ENCODE measurements at regions not wholly inside any gene's neighbourhood (a gene's known extent, or its start where the extent isn't known, plus 50 kb on each side); places are given as distances from the start of the nearest gene placed in this dataset.
"Not testable (repeated sequence)": the region's sequence is repeated elsewhere in the genome, so short reads cannot be mapped to it uniquely, and the experiment has no call there.

DNA sequence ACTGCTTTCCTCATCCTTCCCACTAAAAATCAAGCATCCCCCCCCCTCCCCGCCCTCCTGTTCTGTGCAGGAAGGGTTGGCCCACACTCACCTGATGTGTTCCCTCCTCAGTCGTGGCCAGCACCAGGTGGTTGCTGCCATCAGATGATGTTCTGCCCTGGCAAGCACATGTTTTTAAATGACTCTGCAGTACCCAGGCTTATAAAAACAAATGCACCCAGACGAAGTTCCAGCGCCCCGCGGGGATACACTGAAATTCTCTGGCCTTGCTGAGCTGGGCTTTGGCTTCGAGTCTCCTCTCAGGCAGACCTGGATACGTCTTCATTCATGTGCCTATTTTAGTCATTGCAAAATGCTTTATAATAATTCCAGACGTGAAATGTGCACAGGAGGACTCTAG is 316.3 kb downstream of the DLEU7 start:
- DNase-seq (ENCODE audit: low read depth in 2 of 2): no peak

GRCh38 chr13:50527612-50528509 is 315.6 kb downstream of the DLEU7 start:
- no peak for DNase-seq (ENCODE audit: low read depth in 2 of 2)

- DNase-seq (ENCODE audit: low read depth in 2 of 2): no peak
Measured at GRCh38 chr13:50529154-50529882, 314.2 kb downstream of the DLEU7 start.

GRCh38 chr13:50531917-50532899 is 311.3 kb downstream of the DLEU7 start:
- no peak for DNase-seq (ENCODE audit: low read depth in 2 of 2)

GRCh38 chr13:50535050-50535449 is 308.4 kb downstream of the DLEU7 start:
- DNase-seq (ENCODE audit: low read depth in 2 of 2): no peak

DNA sequence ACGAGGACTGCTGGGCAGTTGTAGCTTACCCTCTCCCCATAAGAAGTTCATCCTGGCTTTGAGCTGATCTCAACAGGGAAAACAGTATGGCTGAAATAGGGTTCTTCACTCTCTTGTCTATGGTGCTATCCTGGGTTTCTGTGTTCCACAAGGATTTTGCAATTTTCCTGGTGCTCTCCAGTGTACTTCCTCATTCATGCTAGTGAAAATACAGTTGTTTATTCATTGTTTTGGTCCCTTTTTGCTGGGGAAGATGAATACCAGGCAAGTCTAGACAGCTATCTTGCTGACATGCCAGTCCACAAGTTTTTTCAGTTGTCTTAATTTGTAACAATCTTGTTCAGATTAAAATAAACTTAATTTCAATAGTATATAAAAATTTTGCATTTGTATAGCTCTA is 306.5 kb downstream of the DLEU7 start:
- DNase-seq (ENCODE audit: low read depth in 2 of 2): no peak

GRCh38 chr13:50539791-50540530 is 303.5 kb downstream of the DLEU7 start:
- no peak for DNase-seq (ENCODE audit: low read depth in 2 of 2)

DNA sequence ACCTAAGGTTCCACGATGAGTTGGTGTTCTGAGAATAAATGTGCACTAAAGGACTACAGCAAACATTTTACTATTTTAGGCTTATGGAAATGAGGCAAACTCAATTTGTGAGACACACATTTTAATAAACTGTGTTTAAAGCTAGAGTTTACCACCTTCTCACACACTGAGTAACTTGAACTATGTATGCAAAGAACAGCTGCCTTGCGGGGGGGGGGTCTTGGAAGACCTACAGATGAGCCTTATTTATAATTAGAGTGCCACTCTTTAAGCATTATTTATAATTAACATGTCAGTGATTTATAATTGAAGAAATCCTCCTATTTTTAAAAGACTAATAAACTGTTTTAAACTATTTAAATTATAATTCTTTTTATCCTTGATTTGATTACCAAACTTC is 300.4 kb downstream of the DLEU7 start:
- no peak for DNase-seq (ENCODE audit: low read depth in 2 of 2)

DNA sequence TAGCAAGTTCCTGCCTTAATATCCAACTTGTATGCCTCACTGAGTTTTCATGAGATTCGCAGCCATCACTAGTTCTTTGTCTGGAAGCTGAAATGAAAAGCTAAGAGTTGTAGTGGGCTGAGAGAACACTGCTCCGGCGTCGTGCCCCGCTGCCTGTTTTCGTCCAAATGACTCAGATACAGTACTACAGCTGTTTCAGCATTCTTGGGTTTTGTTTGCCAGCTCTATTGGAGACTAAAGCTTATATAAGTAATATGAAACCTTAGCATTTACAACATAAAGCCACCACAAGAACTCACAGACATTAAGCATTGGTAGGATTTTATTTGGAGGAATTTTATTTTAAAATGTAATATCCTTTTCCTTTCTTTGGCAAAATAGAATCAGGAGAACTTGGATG is 299.7 kb downstream of the DLEU7 start:
- DNase-seq (ENCODE audit: low read depth in 2 of 2): no peak

- no peak for DNase-seq (ENCODE audit: low read depth in 2 of 2)
Measured at GRCh38 chr13:50544211-50544610, 299.3 kb downstream of the DLEU7 start.

- DNase-seq (ENCODE audit: low read depth in 2 of 2): not testable (repeated sequence)
Measured at GRCh38 chr13:50547175-50547574, 296.3 kb downstream of the DLEU7 start.

DNA sequence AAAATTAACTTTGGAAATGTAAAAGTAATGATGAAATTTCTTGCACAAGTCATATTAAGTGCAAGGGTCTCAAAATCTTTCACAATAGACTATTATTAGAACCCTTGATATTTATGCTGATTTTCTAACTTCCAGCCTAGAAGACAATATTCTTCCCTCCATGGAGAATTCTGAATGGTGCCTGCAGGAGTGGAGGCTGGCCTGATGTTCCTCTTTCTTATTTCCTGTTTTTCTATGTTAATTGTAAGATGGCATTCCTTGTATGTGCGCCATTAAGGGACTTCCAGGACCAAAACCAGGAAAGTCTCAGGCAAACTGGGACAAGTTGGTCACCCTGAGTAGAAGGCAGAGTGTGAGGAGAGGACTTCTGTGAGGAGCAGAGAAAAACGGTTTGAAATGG is 294.9 kb downstream of the DLEU7 start:
- DNase-seq (ENCODE audit: low read depth in 2 of 2): no peak

DNA sequence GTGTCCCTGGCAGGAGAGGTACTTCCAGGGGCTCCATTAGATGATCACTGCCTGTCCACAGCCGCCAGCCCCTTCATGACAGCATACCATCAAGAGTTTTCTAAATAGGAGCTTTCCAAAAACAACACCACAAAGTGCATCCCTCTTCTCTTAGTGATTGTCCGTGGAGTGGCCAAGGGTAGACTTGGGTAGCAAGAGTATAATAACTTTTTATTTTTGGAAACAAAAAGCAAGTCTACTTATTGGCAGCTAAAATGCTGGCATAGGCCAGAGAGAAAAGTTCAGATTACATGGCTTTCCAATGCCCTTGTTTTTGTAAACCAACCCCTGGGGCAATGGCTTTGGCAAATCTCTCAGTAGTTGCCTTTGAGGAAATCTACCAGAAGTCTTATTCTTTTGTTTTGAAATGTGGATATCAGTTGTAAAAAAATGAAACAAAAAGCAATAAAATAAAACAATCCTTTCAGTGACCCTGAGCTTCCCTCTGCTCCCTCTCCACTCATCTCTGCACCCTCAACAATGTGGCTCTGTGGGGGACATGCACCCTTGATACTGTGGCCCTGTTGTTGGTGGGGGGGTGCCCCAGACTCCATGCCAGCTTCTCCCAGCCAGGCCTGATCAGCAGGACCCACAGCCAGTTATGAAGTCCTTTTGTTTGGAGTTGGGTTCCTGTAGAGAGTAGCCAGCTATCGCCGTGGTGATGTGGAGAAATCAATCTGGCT is 294.1 kb downstream of the DLEU7 start:
- no peak for DNase-seq (ENCODE audit: low read depth in 2 of 2)

DNA sequence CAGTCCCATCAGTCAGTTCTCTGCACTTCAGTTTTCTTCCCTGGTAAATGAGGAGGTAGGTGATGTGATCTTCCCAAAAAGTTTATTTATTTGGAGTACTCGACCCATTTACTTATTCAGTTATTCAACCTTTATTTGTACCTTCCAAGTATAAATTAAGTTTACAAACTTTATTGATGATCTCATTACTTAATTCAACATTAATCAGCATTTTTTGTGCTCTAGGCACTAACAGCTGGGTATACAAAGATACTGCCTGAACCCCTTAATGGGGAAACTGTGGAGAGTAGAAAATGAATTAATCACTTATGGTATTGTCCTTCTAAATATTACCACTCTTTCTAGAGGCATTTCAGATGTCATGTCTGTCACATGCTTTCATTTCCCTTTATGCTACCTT is 293.3 kb downstream of the DLEU7 start:
- no peak for DNase-seq (ENCODE audit: low read depth in 2 of 2)

- no peak for DNase-seq (ENCODE audit: low read depth in 2 of 2)
Measured at GRCh38 chr13:50552424-50552966, 291.0 kb downstream of the DLEU7 start.

DNA sequence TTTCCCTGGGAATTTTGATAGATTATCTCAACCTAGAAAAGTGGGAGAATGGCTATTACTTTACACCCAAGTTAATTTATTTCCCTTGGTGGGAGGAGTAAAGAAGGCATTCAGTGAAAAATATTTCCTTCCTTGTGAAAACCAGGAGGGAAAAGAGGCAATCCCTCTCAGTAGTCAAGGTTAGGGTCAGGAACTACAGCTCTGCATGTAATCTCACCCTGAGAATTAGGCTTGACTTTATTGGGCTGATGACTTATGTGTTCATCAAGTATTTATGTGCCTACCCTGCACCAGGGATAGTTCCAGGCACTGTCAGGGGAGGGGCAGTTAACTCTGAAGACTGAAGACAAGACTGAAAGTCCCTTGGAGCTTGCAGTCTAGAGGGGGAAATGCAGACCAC is 281.8 kb downstream of the DLEU7 start:
- DNase-seq (ENCODE audit: low read depth in 2 of 2): no peak

- DNase-seq (ENCODE audit: low read depth in 2 of 2): no peak
Measured at GRCh38 chr13:50566646-50567045, 276.8 kb downstream of the DLEU7 start.

GRCh38 chr13:50572129-50572528 is 271.4 kb downstream of the DLEU7 start:
- no peak for DNase-seq (ENCODE audit: low read depth in 2 of 2)

DNA sequence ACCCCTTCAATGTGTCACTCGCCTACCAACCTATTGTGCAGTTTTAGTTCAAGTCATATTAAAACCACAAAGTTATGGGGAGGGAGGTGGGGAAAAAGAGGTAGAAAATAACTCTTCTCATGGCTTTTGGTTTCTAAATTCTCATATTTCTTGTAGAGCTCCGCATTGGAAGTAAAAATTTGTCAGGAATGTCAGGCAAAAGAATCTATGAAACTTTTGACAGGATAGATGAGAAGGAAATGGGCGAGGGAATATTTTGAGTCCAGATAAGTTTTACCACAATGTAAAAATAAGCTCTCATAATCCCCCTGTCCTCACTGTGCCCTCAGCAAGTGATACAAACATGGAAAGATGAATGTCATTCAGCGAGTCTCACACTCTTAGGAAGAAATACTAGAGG is 270.4 kb downstream of the DLEU7 start:
- DNase-seq (ENCODE audit: low read depth in 2 of 2): no peak

DNA sequence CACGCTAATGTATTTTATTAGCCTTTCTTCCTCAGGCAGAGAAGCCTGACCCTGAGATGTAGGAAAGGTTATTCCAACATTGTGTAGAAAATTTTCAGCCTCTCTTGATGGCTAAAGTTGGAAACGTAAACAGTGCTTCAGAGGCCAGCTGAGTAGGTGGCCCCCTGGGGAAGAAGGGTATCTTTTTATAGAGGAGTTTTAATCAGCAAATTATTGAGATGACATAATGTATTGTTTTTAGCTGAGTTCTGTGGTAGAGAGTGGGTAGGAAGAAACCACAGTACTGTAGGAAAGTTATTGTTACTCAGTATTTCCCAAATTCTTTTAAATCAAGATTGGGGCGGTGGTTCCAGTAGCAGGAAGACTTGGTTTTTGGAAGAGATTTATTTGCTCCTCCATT is 268.8 kb downstream of the DLEU7 start:
- no peak for DNase-seq (ENCODE audit: low read depth in 2 of 2)
